IgD-negative memory B cell (primary cell): ENCODE measurements at regions not wholly inside any gene's neighbourhood (a gene's known extent, or its start where the extent isn't known, plus 50 kb on each side); places are given as distances from the start of the nearest gene placed in this dataset.
A peak's percentile ranks its signal among the peaks of the same experiment; 100 is the strongest.

ENCODE experiments used
- H3K27ac Mint-ChIP-seq, 3 donors: one replicate each; pipeline ENCODE4 v1.8.0; 2020 to 2022; ENCODE audit warnings: mild to moderate bottlenecking in 3 of 3, mixed read lengths in 3 of 3, moderate library complexity in 1 of 3
- H3K27me3 Mint-ChIP-seq: one replicate; pipeline ENCODE4 v1.8.0; 2021; ENCODE audit warnings: mixed read lengths
- H3K36me3 Mint-ChIP-seq: one replicate; pipeline ENCODE4 v1.8.0; 2020; ENCODE audit warnings: mild to moderate bottlenecking, mixed read lengths
- H3K4me1 Mint-ChIP-seq, 3 donors: one replicate each; pipeline ENCODE4 v1.8.0; 2020 to 2022; ENCODE audit warnings: mixed read lengths in 3 of 3, mild to moderate bottlenecking in 1 of 3
- H3K4me3 Mint-ChIP-seq, 4 donors: one replicate each; pipeline ENCODE4 v1.8.0; 2020 to 2022; ENCODE audit warnings: mild to moderate bottlenecking in 4 of 4, mixed read lengths in 4 of 4, moderate library complexity in 3 of 4
- H3K9me3 Mint-ChIP-seq, 3 donors: one replicate each; pipeline ENCODE4 v1.8.0; 2020 to 2021; ENCODE audit warnings: mixed read lengths in 3 of 3, mild to moderate bottlenecking in 1 of 3

- H3K27me3 Mint-ChIP-seq: peaks cover 10% of the 10 kb centered on the region
- peaks cover 0 to 4% (median 0%) of the 10 kb centered on the region in 3 donors for H3K4me1 Mint-ChIP-seq
- no peaks in the 10 kb centered on the region for H3K36me3 Mint-ChIP-seq
- H3K27ac Mint-ChIP-seq: no peak overlapping the region
- peak overlapping the region in 1 of 4 donors; percentile 23 for H3K4me3 Mint-ChIP-seq
- peaks cover 4 to 7% (median 4%) of the 10 kb centered on the region in 3 donors for H3K9me3 Mint-ChIP-seq
These were observed 658.8 kb upstream of the ID2 start for GRCh38 chr2:8022908-8023640.

GRCh38 chr2:8024506-8024905 is 657.4 kb upstream of the ID2 start:
- no peaks in the 10 kb centered on the region for H3K36me3 Mint-ChIP-seq
- H3K27ac Mint-ChIP-seq: no peak overlapping the region
- no peak overlapping the region for H3K4me3 Mint-ChIP-seq
- peaks cover 0 to 4% (median 0%) of the 10 kb centered on the region in 3 donors for H3K4me1 Mint-ChIP-seq
- H3K9me3 Mint-ChIP-seq: peaks cover 4 to 7% (median 4%) of the 10 kb centered on the region in 3 donors
- H3K27me3 Mint-ChIP-seq: peaks cover 9% of the 10 kb centered on the region

DNA sequence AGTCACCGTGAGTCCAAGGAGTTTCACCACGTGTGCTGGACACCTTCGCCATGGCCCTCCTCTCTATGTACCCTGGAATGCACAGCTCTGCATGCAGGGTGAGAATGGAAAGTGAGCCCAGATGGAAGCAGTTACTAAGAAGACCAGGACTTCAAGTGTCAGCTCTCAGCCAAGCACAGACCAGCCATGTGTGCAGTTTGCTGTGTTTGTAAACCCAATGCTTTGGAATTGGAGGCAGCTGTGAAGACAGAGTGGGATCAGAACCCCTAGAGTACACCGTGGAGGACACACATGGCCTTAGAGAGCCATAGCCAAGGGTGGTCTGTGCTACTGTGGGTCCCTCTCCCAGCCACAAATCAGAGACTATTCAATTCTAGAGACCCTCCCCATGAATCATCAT is 655.5 kb upstream of the ID2 start:
- peaks cover 4 to 7% (median 4%) of the 10 kb centered on the region in 3 donors for H3K9me3 Mint-ChIP-seq
- no peak overlapping the region for H3K27ac Mint-ChIP-seq
- H3K36me3 Mint-ChIP-seq: no peaks in the 10 kb centered on the region

GRCh38 chr2:8027387-8027786 is 654.5 kb upstream of the ID2 start:
- Mint-ChIP-seq H3K4me3 (no peak overlapping the region), H3K4me1 (peaks cover 0 to 4% (median 2%) of the 10 kb centered on the region in 3 donors), H3K27ac (peak overlapping the region in 1 of 3 donors; percentile 12), H3K9me3 (peaks cover 4 to 7% (median 4%) of the 10 kb centered on the region in 3 donors), H3K36me3 (no peaks in the 10 kb centered on the region), H3K27me3 (peaks cover 15% of the 10 kb centered on the region)

More for the DNA sequence above, 655.5 kb upstream of the ID2 start:
- no peak overlapping the region for H3K4me3 Mint-ChIP-seq
- H3K4me1 Mint-ChIP-seq: peaks cover 0 to 4% (median 2%) of the 10 kb centered on the region in 3 donors
- H3K27me3 Mint-ChIP-seq: peaks cover 12% of the 10 kb centered on the region

DNA sequence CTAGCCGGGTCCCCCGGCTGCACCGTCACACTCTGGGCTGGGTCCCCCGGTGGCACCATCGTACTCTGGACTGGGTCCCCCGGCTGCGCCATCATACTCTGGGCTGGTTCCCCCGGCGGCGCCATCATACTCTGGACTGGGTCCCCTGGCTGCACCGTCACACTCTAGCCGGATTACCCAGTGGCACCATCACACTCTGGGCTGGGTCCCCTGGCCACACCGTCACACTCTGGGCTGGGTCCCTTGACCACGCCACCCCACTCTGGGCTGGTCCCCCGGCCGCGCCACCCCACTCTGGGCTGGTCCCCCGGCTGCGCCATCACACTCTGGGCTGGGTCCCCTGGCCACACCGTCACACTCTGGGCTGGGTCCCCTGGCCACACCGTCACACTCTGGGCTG is 653.8 kb upstream of the ID2 start:
- Mint-ChIP-seq H3K4me3 (no peak overlapping the region), H3K27ac (no peak overlapping the region), H3K9me3 (peaks cover 2 to 4% (median 3%) of the 10 kb centered on the region in 3 donors), H3K27me3 (peaks cover 15% of the 10 kb centered on the region), H3K36me3 (no peaks in the 10 kb centered on the region), H3K4me1 (peaks cover 0 to 3% (median 2%) of the 10 kb centered on the region in 3 donors)

GRCh38 chr2:8028436-8028835 is 653.4 kb upstream of the ID2 start:
- Mint-ChIP-seq H3K9me3 (peaks cover 0 to 4% (median 0%) of the 10 kb centered on the region in 3 donors), H3K4me3 (no peak overlapping the region), H3K36me3 (no peaks in the 10 kb centered on the region), H3K27me3 (peaks cover 13% of the 10 kb centered on the region), H3K4me1 (peaks cover 0 to 2% (median 0%) of the 10 kb centered on the region in 3 donors), H3K27ac (no peak overlapping the region)

DNA sequence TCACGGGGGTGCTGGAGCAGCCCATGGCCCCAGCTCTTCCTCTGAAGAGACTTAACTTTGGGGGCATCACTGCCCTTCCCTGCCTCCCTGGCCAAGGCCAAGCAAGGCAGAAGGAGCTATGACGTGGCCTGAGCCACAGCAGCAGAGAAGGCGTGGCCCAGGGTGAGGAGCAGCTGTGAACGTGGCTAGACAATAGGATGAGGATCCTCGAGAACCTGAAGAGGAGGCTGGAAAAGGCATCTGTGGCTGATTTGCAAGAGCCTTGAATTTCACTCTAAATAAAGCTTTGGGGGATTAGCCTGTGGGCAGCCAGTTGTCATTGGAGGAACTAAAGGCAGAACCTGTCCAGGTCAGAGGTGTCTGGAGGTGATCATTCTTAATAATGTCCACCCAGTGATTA is 652.9 kb upstream of the ID2 start:
- Mint-ChIP-seq H3K27me3 (peaks cover 13% of the 10 kb centered on the region), H3K4me1 (peaks cover 0 to 2% (median 0%) of the 10 kb centered on the region in 3 donors), H3K36me3 (no peaks in the 10 kb centered on the region), H3K9me3 (peaks cover 0 to 4% (median 0%) of the 10 kb centered on the region in 3 donors), H3K27ac (no peak overlapping the region), H3K4me3 (no peak overlapping the region)

DNA sequence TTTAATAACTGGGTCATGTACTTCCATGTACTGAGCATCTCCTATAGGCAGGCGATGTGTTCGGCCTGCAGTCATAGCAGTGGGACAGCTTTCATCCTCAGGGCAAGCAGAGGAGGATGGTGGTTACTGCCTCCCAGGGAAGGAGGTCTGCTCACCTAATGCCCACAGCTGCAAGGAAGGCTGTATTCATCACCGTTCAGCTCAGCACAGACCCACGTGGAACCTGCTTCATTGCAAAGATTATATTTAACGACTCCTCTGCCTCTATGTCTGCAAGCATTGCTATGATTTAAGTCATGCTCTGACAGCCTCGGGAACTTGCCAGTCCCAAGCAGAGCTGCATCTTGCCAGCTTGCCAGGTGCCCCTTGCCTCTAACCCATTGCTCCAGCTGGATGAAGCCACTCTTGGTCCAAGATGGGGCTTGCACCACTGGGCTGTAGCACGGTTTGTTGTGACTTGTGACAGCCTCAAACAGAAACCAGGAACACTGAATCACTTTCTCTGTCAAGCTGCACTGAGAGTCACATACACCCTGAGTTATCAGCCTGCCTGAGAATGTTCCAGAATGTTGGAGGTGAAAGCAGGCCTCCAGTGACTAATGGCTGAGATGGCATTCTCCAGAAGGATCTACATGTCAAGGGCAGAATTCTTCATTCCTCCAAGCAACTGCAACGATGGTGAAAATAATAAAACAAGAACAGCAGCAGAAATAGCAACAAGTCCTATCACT is 651.1 kb upstream of the ID2 start:
- no peaks in the 10 kb centered on the region for H3K9me3 Mint-ChIP-seq
- peaks cover 15% of the 10 kb centered on the region for H3K27me3 Mint-ChIP-seq

DNA sequence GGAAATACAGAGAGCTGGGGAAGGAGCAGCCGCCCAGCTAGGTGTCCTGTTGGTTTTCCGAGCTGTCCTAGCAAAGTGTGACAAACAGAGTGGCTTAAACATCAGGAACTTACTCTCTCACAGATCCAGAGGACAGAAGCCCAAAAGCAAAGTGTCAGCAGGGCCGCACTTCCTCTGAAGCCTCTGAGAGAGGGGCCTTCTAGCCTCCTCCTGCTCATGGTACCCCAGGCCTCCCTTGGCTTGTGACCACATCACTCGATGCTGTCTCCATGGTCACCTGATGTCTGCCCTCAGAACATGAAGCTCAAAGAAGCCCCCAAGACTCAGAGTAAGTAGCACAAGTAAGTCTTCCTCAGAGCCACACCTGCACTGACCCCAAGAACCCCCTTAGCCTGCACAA is 650.5 kb upstream of the ID2 start:
- peak overlapping the region in 1 of 3 donors; percentile 59 for H3K27ac Mint-ChIP-seq
- peaks cover 13% of the 10 kb centered on the region for H3K27me3 Mint-ChIP-seq
- H3K9me3 Mint-ChIP-seq: no peaks in the 10 kb centered on the region
- H3K4me3 Mint-ChIP-seq: no peak overlapping the region
- no peaks in the 10 kb centered on the region for H3K36me3 Mint-ChIP-seq
- peaks cover 0 to 2% (median 0%) of the 10 kb centered on the region in 3 donors for H3K4me1 Mint-ChIP-seq

More for the DNA sequence above, 651.1 kb upstream of the ID2 start:
- H3K27ac Mint-ChIP-seq: no peak overlapping the region
- H3K4me3 Mint-ChIP-seq: no peak overlapping the region
- peaks cover 0 to 2% (median 0%) of the 10 kb centered on the region in 3 donors for H3K4me1 Mint-ChIP-seq
- H3K36me3 Mint-ChIP-seq: no peaks in the 10 kb centered on the region

GRCh38 chr2:8033546-8034096 is 648.2 kb upstream of the ID2 start:
- no peaks in the 10 kb centered on the region for H3K36me3 Mint-ChIP-seq
- peaks cover 0 to 4% (median 0%) of the 10 kb centered on the region in 3 donors for H3K4me1 Mint-ChIP-seq
- peaks cover 9% of the 10 kb centered on the region for H3K27me3 Mint-ChIP-seq
- H3K27ac Mint-ChIP-seq: no peak overlapping the region
- no peak overlapping the region for H3K4me3 Mint-ChIP-seq
- H3K9me3 Mint-ChIP-seq: peaks cover 0 to 2% (median 0%) of the 10 kb centered on the region in 3 donors

DNA sequence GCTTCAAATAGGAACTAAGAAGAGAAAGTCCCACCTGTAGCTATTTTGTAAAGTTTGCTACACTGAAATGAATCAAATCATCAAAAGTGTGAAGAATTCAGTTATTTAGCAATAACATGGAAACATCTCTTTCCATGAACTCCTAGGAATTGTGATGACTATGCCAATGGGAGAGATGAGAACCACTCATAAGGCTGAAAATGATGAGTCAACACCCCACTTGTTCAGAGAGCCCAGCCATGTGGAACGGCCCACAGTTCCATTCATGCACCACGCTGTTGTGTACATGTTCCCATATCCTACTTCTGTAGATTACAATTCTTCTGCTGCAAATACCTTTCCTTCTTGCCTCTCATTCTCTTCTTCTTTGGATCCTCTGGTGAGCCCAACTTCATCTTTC is 645.5 kb upstream of the ID2 start:
- Mint-ChIP-seq H3K27ac (no peak overlapping the region), H3K4me3 (no peak overlapping the region), H3K36me3 (peaks cover 2% of the 10 kb centered on the region), H3K4me1 (peaks cover 0 to 2% (median 0%) of the 10 kb centered on the region in 3 donors), H3K9me3 (peaks cover 0 to 2% (median 0%) of the 10 kb centered on the region in 3 donors), H3K27me3 (peaks cover 4% of the 10 kb centered on the region)

DNA sequence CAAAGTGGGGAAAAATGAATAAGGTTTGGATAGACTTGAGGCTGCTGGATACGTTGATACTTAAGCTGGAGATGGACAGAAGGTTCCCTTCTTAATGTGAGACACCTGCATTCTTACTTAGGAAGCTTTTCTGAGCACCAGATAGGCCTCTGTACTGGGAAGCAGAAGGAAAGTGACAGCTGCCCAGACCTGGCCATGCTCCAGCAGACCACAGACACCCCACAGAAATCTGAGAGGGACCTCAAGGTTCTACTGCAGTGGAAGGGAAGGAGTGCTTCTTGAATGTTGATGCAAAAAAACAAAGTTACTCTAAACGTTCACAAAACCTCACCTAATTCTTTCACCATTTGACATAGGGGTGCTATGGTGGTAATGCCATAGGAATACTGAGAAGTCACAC is 642.1 kb upstream of the ID2 start:
- no peak overlapping the region for H3K27ac Mint-ChIP-seq
- peaks cover 0 to 4% (median 0%) of the 10 kb centered on the region in 3 donors for H3K9me3 Mint-ChIP-seq
- peaks cover 4% of the 10 kb centered on the region for H3K27me3 Mint-ChIP-seq
- peaks cover 2% of the 10 kb centered on the region for H3K36me3 Mint-ChIP-seq
- H3K4me1 Mint-ChIP-seq: peaks cover 0 to 2% (median 0%) of the 10 kb centered on the region in 3 donors
- H3K4me3 Mint-ChIP-seq: no peak overlapping the region

DNA sequence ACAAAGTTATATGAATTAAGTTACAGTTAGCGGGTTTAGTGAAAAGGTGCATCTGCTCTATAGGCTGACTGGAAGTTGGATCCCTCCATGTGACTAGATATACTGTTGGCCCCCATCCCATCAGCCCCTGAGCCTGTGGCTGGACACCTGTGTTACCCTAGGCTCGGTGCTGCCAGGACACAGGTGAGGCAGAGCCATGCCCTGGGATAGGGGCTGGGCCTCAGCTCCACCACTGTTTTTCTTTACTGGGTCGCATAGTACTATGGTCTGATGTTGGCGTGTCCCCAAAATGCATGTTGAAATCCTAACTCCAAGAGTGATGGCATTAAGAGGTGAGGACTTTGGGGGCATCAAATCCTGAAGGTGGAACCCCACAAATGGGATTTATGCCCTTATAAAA is 638.6 kb upstream of the ID2 start:
- Mint-ChIP-seq H3K4me1 (no peaks in the 10 kb centered on the region), H3K27me3 (peaks cover 9% of the 10 kb centered on the region), H3K4me3 (no peak overlapping the region), H3K9me3 (peaks cover 0 to 3% (median 0%) of the 10 kb centered on the region in 3 donors), H3K27ac (no peak overlapping the region), H3K36me3 (peaks cover 2% of the 10 kb centered on the region)

- Mint-ChIP-seq H3K27ac (no peak overlapping the region), H3K36me3 (no peaks in the 10 kb centered on the region), H3K27me3 (peaks cover 9% of the 10 kb centered on the region), H3K4me3 (no peak overlapping the region), H3K4me1 (no peaks in the 10 kb centered on the region), H3K9me3 (peaks cover 0 to 3% (median 0%) of the 10 kb centered on the region in 3 donors)
These were observed 637.7 kb upstream of the ID2 start for GRCh38 chr2:8044046-8044594.

DNA sequence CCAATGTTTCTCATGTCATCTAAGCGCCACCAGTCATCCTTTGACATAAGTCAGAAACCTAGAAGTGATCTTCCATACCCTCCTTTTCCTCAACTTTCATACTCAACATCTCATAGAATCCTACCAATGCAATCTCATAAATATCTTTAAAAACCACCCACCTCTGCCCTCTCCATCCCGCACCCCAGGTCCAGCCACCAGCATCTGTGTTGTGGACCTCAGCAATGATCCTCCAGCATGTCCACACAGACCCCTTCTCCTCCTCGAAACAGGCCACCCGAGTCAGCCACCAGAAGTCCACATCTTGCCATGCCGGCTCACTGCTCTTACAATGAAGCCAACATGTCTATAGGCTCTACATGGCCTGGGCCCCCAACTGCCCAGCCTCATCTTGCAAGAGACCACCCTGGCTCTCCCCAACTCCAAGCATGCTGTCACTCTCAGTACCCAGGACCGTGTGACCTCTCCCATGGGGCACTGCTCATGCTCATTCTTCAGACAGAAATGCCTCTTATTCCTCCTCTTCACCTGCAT is 636.7 kb upstream of the ID2 start:
- no peak overlapping the region for H3K27ac Mint-ChIP-seq
- no peak overlapping the region for H3K4me3 Mint-ChIP-seq
- peaks cover 9% of the 10 kb centered on the region for H3K27me3 Mint-ChIP-seq
- H3K36me3 Mint-ChIP-seq: no peaks in the 10 kb centered on the region
- no peaks in the 10 kb centered on the region for H3K4me1 Mint-ChIP-seq
- H3K9me3 Mint-ChIP-seq: peaks cover 0 to 3% (median 0%) of the 10 kb centered on the region in 3 donors
